ENCODE measurements at regions not wholly inside any gene's neighbourhood (a gene's known extent, or its start where the extent isn't known, plus 50 kb on each side); places are given as distances from the start of the nearest gene placed in this dataset.

DNA sequence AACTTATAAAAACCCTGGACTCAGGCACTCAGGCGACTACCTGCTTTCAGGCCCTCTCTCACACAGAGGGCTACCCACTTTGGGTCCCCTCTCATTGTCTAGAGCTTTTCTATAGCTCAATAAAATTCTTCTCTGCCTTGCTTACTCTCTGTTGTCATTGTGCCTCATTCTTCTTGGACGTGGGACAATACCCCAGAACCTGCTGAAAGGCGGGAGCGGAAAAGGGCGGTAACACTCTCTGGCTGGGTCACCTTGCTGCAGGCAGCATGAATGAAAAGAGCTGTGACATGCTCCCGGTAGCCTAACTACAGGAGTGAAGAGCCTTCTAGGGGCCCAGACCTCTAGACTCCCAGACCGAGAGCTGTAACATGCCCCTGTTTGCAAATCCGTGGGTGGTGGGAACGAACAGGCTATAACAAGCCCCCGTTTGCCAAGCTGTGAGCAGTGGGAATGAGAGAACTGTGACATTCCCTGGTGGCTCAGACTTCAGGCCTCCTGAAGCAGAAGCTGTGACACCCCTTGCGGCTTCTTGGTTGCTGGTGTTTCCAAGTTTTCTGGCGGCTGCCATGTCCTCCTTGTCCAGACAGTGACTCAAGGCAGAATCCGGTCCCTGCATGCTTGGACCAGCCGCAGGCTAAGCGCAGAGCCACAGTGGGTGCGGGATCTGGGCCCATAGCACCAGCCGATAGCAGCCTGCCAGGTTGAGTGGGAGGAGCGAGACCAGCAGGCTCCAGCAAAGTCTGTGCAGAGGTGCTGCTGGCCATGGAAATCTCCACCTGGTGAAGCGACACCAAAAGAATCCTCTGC lies 684.6 kb downstream of the ARAP2 start:
- intact Hi-C loops (cut with DNase I) = no loop called here

DNA sequence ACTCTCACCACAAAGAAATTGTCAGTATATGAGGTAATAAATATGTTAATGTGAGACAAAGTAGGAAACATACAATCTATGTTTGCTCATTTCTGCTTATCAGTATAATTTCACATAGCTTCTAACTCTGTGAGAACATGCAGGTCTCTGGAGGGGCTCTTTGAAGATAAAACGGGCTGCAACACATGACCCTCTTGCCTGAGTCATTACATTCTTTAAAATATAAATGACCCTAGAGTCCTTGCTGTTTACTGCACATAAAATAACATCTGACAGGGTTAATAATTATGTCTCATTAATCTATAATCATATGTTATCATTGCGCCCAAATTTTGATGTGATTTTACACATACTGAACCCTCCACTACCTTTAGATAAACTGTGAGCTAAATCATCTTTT lies 681.5 kb downstream of the ARAP2 start:
- Histone ChIP-seq H3K4me1 (replicated peaks) (no peaks in the 10 kb centered on the region), H3K9me3 (no peaks in the 10 kb centered on the region), H3K36me3 (no peaks in the 10 kb centered on the region), H3K27ac (no peak overlapping the region), H3K4me3 (no peak overlapping the region), H3K27me3 (replicated peaks; ENCODE audit: insufficient read depth) (no peaks in the 10 kb centered on the region)
- DNase-seq (ENCODE audit: low spot score) = no peak
- intact Hi-C loops (cut with DNase I) = no loop called here
- WGBS = 42% methylated on average over 2 of the region's 2 CpGs
- TF ChIP-seq, protein P1, sequence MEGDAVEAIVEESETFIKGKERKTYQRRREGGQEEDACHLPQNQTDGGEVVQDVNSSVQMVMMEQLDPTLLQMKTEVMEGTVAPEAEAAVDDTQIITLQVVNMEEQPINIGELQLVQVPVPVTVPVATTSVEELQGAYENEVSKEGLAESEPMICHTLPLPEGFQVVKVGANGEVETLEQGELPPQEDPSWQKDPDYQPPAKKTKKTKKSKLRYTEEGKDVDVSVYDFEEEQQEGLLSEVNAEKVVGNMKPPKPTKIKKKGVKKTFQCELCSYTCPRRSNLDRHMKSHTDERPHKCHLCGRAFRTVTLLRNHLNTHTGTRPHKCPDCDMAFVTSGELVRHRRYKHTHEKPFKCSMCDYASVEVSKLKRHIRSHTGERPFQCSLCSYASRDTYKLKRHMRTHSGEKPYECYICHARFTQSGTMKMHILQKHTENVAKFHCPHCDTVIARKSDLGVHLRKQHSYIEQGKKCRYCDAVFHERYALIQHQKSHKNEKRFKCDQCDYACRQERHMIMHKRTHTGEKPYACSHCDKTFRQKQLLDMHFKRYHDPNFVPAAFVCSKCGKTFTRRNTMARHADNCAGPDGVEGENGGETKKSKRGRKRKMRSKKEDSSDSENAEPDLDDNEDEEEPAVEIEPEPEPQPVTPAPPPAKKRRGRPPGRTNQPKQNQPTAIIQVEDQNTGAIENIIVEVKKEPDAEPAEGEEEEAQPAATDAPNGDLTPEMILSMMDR (IDR thresholded peaks at IDR 0.05) = no peak
- no peak for TF ChIP-seq POLR2A (IDR thresholded peaks at IDR 0.05)
- TF ChIP-seq POLR2AphosphoS5 (IDR thresholded peaks at IDR 0.05) = no peak

More for the DNA sequence above, 684.6 kb downstream of the ARAP2 start:
- H3K36me3 ChIP-seq = no peaks in the 10 kb centered on the region
- H3K27me3 ChIP-seq (replicated peaks; ENCODE audit: insufficient read depth) = no peaks in the 10 kb centered on the region
- H3K4me3 ChIP-seq = no peak overlapping the region
- 96% methylated on average over 19 of the region's 19 CpGs for WGBS
- H3K27ac ChIP-seq = no peak overlapping the region
- no peak for DNase-seq (ENCODE audit: low spot score)
- no peaks in the 10 kb centered on the region for H3K4me1 ChIP-seq (replicated peaks)
- TF ChIP-seq, protein P1 (IDR thresholded peaks at IDR 0.05) = no peak
- no peak for TF ChIP-seq POLR2AphosphoS5 (IDR thresholded peaks at IDR 0.05)
- no peak for TF ChIP-seq POLR2A (IDR thresholded peaks at IDR 0.05)
- no peaks in the 10 kb centered on the region for H3K9me3 ChIP-seq

- Histone ChIP-seq H3K36me3 (no peaks in the 10 kb centered on the region), H3K4me3 (no peak overlapping the region), H3K27me3 (replicated peaks; ENCODE audit: insufficient read depth) (no peaks in the 10 kb centered on the region), H3K9me3 (no peaks in the 10 kb centered on the region), H3K27ac (no peak overlapping the region), H3K4me1 (replicated peaks) (no peaks in the 10 kb centered on the region)
- intact Hi-C loops (cut with DNase I) = no loop called here
- no peak for DNase-seq (ENCODE audit: low spot score)
- TF ChIP-seq, protein P1 (IDR thresholded peaks at IDR 0.05) = no peak
- 88% methylated on average over 3 of the region's 3 CpGs for WGBS
These were observed 678.7 kb downstream of the ARAP2 start for GRCh38 chr4:35565640-35566039.

DNA sequence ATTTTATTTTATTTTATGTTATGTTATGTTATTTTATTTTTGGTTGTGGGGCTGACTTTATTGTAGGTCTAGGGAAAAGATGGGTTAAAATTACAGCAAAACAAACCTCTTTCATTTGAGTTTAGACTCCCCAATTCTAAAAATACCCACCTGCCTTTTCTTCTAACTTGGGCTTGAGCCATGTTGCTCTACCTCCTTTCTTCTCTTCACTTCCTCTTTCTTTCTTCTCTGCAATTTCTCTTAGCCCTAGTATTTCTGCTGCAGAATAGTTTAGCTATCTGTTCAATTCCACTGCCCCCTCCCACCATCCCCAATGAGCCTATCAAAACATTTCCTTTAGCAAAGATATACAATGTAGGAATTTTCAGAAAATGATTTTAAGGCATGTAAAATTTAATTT lies 653.3 kb downstream of the ARAP2 start:
- no peaks in the 10 kb centered on the region for H3K36me3 ChIP-seq
- no peak overlapping the region for H3K27ac ChIP-seq
- H3K4me3 ChIP-seq = no peak overlapping the region
- no peaks in the 10 kb centered on the region for H3K4me1 ChIP-seq (replicated peaks)
- no peak for TF ChIP-seq POLR2AphosphoS5 (IDR thresholded peaks at IDR 0.05)
- TF ChIP-seq POLR2A (IDR thresholded peaks at IDR 0.05) = no peak
- TF ChIP-seq, protein P1 (IDR thresholded peaks at IDR 0.05) = no peak
- no peak for DNase-seq (ENCODE audit: low spot score)
- no peaks in the 10 kb centered on the region for H3K9me3 ChIP-seq
- intact Hi-C loops (cut with DNase I) = no loop called here
- H3K27me3 ChIP-seq (replicated peaks; ENCODE audit: insufficient read depth) = no peaks in the 10 kb centered on the region

DNA sequence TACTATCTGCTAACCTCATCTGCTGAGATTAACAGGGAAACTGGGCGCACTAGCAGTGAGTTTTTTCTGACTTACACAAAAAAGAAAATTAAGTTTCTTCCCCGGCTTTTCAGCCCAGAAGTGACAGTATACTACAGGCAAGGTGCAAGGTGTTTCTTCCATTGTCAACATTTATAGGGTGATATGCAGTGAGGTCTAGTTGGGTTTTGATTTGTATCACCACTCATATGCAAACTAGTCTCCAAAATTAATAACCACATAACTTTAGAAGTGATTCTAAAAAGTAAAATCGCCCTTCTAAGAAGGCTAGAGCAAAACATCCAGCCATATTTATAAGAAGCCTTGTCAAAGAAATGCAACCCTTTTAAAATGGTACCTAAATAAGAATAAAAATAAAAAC lies 640.1 kb downstream of the ARAP2 start:
- intact Hi-C loops (cut with DNase I) = no loop called here
- H3K9me3 ChIP-seq = no peaks in the 10 kb centered on the region
- H3K36me3 ChIP-seq = no peaks in the 10 kb centered on the region
- TF ChIP-seq POLR2AphosphoS5 (IDR thresholded peaks at IDR 0.05) = no peak
- TF ChIP-seq, protein P1 (IDR thresholded peaks at IDR 0.05) = no peak
- TF ChIP-seq POLR2A (IDR thresholded peaks at IDR 0.05) = no peak
- no peaks in the 10 kb centered on the region for H3K4me1 ChIP-seq (replicated peaks)
- WGBS = 86% methylated on average over 3 of the region's 3 CpGs
- no peak overlapping the region for H3K4me3 ChIP-seq
- no peaks in the 10 kb centered on the region for H3K27me3 ChIP-seq (replicated peaks; ENCODE audit: insufficient read depth)
- no peak overlapping the region for H3K27ac ChIP-seq
- DNase-seq (ENCODE audit: low spot score) = no peak
